DOHH2 (cell line): ENCODE measurements at regions not wholly inside any gene's neighbourhood (a gene's known extent, or its start where the extent isn't known, plus 50 kb on each side); places are given as distances from the start of the nearest gene placed in this dataset.

Experiments used
- EZH2phosphoT487 ChIP-seq: fragments of 200-600 bp; sonication (generic); IDR thresholded peaks from 2 replicates; pipeline ENCODE4 v1.6.1; 2017; ENCODE audit warnings: borderline replicate concordance, mild to moderate bottlenecking, antibody characterized with exemption, low read length, moderate library complexity, mixed read lengths
- TF ChIP-seq, protein P1 (sequence below): fragments of 200-600 bp; sonication (generic); IDR thresholded peaks from one replicate; pipeline ENCODE4 v1.5.1; 2014; ENCODE audit warnings: antibody characterized with exemption, mild to moderate bottlenecking, low read depth, low read length; ENCODE audit not compliant: poor library complexity, severe bottlenecking

DNA sequence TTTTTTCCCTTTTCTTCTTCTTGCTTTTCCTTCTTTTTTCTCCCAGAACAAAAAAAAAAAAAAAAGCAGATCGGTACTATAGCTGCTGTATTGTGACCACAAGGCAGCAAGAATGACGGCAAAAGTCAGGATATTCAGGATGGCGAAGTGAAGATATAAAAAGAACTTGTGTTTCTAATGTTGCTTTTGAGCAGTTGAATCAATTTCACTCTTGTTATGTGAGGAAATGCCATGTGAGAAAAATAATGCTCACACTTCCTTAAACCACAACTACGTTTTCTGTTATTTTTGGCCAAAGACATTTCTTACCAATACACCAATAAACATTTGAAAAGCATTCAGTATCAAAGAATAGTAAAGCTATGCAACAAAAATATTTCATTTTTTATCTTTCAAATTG is 510.5 kb downstream of the HACE1 start:
- TF ChIP-seq, protein P1, sequence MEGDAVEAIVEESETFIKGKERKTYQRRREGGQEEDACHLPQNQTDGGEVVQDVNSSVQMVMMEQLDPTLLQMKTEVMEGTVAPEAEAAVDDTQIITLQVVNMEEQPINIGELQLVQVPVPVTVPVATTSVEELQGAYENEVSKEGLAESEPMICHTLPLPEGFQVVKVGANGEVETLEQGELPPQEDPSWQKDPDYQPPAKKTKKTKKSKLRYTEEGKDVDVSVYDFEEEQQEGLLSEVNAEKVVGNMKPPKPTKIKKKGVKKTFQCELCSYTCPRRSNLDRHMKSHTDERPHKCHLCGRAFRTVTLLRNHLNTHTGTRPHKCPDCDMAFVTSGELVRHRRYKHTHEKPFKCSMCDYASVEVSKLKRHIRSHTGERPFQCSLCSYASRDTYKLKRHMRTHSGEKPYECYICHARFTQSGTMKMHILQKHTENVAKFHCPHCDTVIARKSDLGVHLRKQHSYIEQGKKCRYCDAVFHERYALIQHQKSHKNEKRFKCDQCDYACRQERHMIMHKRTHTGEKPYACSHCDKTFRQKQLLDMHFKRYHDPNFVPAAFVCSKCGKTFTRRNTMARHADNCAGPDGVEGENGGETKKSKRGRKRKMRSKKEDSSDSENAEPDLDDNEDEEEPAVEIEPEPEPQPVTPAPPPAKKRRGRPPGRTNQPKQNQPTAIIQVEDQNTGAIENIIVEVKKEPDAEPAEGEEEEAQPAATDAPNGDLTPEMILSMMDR = no peak
- no peak for TF ChIP-seq EZH2phosphoT487
